Fibroblast of peridontal ligament (primary cell): ENCODE measurements at regions not wholly inside any gene's neighbourhood (a gene's known extent, or its start where the extent isn't known, plus 50 kb on each side); places are given as distances from the start of the nearest gene placed in this dataset.

ENCODE experiments used
- DNase-seq: peaks from one replicate; pipeline ENCODE4 v3.0.0-alpha.2; 2010; ENCODE audit errors: extremely low read depth

DNA sequence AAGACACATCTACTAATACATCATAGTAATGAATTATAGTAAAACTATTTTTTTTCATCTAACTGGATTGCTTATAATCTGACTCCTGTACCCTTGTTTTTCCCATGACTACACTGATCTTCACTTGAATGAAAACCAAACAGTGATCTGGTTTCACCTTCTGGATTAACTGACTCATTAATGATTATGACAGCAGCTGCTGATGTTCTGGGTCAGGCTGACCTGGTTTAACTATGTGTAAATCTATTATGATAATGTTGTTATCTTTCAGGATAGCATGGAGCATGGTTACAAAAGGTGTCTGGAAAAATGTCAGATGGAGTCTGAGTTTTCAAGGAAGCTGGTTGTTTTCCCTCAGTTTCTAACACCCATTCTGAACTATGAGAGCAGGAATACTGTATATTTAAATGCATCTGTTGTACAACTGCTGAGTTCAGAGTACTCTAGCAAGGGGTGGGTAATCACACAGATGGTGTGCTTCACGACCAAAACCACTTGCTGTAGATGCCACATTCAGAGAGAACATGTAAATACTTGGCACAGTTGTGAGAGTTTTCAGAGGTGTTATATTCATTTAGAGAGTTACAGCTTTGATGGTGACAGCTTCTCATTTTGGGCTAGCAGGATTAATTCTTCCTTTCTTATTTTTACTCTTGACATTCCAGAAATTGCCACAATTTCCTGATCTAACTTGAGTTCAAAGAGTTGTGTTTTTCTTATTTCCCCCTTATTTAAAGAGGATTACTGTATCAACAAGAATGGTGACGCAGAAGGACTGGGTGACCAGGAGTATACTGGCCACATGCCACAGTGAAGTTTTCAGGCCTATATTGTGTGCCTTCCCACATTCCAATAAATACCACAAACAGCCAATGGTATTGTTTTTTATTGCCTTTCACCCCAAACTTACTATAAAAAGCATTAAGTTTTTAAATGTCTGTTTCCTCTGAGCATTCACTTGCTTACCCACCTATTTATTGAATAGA lies 249.7 kb upstream of the TET2 start:
- DNase-seq, result no peak

DNA sequence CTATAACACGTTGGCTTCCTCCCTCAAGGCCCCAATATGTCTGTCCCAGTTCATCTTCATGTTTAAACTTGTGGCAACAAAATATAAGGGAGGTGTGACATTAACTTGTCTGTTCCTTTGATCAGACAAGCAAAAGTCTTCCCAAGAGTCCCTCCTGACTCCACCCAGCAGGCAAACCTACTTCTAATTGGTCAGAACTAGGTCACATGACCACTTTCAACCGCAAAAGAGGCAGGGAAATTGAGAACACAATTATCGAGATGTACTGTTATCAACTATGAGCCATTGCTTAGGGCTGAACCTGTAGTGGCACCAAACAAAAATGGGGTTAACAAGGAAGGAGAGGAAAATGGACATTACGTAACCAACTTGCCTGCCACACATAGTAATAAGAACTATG lies 246.8 kb upstream of the TET2 start:
- no peak for DNase-seq

DNA sequence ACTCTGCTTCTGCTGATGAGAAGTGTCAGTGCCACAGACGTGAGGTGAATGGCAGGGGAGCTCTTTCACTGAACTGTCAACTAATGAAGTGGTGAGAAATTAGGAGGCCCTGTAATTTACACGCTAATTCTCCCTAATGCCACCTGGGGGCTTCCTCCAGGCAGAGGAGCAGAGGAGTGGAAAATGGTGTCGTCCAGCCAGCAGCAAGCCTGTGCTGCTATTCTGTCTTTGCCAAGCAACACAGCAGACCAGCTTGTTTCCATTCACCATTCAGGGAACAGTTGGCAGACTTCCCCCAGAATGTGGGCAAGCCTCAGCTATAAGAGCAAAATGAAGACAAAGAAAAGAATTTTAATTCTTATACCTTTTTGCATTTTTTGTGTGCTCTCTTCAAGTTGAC lies 245.2 kb upstream of the TET2 start:
- DNase-seq, result no peak

DNA sequence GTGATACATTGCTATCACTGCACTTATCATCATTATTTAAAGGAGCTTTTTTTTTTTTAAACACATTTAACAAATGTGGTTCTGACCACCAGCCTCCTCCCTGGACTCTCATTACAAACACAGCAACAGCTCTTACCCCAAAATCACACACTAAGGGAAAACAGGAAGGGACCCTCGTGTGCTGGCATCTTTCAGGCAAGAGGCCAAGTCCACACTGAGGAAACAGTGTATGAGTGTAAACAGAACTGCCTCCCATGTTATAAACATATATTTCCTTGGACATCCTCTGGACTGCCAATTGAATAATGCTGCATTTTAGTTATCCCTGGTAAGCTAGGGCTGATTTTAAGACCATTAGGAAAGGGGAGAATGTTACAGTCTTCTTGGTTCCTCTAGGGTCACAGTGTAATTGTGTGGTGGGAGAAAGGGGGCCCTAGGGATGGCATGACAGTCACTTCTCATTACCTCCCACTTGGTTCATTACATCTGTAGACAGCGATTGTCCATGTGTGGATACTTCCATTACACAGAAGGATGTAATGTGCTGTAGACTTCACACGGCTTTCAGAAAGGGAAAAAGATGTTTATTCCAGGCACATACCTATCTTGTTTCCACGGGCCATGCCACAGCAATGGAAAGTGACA lies 244.6 kb upstream of the TET2 start:
- DNase-seq, result no peak

DNA sequence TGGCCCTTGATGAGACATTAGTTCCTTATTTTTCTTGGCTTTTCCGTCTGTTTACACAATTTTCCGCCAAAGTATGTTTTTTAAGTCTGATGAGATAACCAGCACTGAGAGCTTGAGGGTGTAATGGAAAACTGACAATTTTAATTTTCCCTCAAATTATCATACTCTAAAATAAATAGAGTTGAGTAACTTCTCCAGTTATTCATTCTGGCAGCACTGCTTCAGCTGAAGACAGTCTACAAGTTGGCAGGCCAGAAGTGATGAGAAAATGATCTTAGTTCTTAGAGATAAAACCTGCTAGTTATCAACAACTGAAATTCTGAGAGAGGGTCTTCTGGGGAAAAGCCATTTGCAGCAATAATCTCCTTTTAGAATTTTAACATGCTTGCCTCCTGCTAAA lies 241.6 kb upstream of the TET2 start:
- DNase-seq, result no peak

DNA sequence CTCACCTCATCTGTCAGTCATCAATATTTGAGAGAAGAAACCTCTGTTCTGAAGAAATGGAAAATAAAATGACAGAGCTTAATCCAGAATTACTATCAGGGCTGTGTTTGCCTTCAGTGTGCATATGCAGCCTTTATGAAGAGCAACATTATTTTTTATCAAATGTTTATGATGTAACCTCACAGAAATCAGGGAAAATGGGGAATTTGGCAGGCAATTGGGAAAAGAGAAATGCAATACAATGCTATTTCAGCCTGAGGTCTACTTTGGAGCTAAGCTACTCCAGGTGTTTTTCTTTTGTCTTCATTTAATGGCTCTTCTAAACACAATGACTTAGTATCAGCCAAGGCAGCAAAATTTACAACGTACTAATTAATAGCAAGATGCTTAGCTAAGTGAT lies 241.1 kb upstream of the TET2 start:
- DNase-seq, result no peak

DNA sequence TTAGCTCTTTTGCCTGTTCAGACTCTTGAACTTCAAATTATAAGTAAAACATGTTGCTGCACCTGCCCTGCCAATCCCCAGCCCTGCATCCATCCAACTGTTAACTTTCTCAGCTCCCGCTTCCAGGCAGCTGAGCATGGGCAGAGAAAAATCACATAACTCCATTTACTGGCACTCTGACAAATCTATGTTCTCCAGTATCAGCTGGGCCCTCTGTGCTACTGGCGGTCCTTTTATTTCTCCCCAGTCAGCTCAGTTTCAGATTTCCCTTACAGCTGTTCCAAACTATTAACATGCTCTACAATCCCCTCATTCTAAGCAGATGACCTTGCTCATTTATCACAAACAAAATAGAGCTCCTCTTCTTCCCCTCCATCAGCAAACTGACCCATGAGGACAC lies 240.4 kb upstream of the TET2 start:
- DNase-seq, result no peak

DNA sequence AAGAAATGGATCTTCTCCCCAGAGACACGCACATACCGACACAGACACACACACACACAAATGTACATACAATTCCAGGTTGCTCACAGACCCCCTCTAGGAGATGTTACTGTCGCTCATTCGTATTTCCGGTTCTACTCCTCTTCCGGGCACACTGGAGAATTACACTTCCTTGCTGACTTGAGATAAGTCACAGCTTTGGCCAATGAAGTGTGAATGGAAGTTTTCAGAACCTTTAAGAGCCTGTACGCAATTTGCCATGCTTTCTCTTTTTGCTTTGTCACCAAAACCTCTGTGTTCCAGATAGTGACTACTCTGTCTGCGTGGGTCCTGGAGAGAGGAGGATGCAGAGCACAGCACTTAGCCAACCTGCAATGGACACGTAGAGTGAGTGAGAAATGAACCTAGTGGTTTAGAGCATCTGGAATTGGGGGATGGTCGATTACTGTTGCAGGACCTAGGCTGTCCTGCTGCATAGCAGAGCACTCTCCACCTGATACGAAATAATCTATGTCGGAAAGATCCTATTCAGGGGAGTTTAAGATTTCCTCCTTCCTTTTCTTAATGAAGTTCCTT lies 239.5 kb upstream of the TET2 start:
- DNase-seq, result no peak

DNA sequence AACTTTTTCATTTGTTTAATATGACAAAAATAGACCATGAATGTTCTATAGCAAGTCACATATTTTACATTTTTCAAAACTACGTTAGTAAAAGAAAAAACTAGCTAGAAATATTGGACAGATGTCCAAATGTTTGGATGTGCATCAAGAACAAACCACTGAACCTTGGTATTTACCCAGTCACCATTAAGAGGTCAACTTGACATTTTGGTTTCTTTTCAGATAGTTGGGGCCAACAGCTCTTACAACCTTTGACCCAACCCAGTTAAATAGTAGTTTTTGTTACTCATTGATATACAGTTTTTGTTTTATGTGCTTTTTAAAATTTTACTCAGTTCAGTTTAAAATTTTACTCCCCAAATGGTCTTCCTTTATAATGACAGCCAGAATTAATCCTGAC lies 238.7 kb upstream of the TET2 start:
- DNase-seq, result no peak

DNA sequence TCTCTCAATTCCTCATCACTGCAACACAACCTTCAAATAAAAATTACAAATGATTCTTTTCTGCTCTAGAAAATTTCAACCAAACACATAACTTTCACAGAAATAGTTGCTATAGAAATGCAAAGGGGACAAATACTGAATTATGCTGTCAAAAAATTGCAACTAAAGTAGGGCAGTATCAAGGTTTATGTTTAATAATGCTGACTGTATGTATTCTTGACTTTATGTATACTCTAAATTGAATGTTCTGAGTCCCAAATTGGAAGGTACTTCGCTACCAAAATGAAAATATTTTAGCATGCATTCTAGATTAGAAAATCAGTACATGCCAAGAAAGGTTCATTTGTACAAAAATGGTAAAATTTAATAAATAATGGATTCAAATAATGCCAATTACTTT lies 237.3 kb upstream of the TET2 start:
- DNase-seq, result no peak

DNA sequence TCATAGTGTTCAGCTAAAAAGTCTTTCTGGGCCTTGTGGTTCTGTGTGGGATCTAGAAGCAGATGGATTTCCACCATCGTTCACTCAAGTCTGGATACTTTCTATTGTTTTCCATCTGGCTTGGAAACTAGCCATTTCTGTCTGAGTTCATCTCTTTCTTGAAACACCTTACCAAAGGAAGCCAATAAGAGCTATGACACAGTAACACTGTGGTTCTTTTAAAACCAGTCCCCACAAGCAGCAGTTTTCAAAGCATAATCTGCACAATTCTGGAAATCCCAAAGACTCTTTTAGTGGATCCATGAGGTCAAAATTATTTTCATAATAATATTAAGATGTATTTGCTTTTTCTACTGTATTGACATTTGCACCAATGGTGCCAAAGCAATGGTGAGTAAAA lies 234.2 kb upstream of the TET2 start:
- DNase-seq, result no peak

DNA sequence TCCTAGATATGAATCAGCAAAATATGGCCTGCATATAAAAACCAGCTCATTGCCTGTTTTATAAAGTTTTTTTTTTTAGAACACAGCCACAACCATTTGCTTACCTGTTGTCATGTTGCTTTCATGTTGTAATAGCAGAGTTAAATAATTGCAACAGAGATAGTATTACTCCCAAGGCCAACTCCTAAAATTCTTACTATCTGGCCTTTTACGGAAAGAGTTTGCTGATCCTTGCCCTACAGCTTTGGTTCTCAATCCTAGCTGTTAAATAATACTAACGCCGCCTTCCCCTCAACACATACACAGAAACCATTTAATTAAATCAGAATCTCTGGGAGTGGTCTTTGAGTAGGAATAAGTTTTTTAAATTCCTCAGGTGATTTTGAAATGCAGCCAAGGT lies 231.3 kb upstream of the TET2 start:
- no peak for DNase-seq

DNA sequence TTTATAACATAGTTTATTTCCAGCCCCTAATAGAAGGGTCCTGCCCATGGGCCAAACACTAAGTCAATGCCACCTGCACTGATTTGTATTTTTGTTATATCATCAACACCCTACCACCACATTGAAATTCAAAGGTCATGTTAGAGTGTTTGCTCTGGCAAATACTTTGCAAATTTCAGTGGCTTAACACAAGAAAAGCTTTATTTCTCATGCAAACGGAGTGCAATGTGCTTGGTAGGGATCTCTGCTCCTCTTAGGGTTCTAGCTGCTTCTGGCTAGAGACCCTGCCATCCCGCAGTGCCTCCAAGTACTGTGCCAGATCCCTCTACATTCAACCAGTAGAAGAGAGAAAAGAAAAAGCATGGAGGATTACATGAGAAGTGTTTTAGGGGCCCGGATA lies 230.8 kb upstream of the TET2 start:
- no peak for DNase-seq

DNA sequence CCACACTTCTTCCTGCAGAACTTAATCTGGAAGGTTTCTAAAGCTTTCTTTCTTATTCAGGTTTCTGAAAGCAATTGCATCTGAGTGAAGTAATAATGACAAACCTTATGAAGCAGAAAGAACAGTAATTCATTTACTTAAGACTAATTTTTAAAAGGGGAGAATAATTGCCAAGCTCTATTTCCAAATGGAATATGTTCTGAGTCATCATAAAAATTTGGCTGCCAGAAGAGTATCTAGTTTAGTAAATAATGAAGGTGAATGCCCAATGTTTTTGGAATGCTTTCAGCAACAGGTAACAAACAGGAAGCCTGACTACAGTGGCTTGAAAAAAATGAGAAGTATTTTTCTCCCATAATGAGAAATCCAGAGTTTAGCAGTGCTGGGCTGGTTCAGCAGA lies 227.3 kb upstream of the TET2 start:
- DNase-seq, result no peak

DNA sequence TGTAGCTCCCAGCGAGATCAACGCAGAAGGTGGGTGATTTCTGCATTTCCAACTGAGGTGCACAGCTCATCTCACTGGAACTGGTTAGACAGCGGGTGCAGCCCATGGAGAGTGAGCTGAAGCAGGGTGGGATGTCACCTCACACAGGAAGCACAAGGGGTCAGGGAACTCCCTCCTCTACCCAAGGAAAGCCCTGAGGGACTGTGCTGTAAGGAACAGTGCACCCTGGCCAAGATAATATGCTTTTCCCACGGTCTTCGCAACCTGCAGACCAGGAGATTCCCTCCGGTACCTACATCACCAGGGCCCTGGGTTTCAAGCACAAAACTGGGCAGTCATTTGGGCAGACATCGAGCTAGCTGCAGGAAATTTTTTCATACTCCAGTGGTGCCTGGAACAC lies 216.4 kb upstream of the TET2 start:
- no peak for DNase-seq

DNA sequence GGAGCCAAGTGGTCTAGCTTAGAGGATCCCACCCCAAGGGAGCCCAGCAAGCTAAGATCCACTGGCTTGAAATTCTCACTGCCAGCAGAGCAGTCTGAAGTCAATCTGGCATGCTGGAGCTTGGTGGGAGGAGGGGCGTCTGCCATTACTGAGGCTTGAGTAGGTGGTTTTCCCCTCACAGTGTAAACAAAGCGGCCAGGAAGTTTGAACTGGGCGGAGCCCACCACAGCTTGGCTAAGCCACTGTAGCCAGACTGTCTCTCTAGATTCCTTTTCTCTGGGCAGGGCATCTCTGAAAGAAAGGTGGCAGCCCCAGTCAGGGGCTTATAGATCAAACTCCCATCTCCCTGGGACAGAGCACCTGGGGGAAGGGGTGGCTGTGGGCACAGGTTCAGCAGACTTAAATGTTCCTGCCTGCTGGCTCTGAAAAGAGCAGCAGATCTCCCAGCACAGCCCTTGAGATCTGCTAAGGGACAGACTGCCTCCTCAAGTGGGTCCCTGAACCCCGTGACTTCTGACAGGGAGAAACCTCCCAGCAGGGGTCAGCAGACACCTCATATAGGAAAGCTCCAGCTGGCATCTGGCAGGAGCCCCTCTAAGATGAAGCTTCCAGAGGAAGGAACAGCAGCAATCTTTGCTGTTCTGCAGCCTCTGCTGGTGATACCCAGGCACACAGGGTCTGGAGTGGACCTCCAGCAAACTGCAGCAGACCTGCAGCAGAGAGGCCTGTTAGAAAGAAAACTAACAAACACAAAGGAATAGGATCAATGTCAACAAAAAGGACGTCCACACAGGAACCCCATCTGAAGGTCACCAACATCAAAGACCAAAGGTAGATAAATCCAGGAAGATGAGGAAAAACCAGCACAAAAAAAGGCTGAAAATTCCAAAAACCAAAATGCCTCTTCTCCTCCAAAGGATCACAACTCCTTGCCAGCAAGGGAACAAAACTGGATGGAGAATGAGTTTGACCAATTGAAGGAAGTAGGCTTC lies 215.6 kb upstream of the TET2 start:
- DNase-seq, result peak; percentile 19

DNA sequence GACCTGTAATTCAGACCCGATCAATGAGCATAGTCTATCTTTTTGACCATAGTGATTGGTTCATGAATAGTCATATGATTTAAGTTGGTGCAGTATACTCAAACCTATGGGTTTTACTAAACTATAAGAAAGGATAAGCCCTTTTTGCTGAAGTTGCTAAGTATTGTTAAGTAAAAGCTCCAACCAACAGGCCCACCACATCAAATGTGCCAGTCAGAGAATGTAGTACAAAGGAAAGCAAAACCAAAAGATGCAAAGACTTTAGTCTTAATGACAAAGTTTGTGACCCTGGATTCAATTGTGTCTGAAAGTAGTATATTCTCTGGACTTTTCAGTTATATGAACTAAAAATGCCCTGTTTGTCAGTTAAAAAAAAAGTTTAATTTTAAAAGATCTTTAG lies 208.1 kb upstream of the TET2 start:
- no peak for DNase-seq

DNA sequence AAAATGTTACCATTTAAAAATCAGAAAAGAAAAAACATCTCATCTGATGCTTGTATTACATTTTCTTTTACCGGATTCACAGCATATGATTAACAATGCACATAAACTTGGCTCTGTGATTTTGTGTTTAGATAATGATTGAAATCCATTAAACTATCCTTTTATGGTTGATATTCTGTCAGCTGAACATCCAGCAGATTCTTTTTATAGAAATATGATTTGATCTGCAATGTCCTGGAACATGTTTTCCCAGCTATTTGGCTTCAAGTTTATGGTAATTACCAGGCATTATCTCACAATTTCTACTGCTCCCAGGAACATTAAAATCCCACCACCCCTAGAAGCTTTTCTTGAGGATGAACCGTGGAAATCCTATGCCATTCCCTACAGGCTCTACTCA lies 205.7 kb upstream of the TET2 start:
- no peak for DNase-seq

DNA sequence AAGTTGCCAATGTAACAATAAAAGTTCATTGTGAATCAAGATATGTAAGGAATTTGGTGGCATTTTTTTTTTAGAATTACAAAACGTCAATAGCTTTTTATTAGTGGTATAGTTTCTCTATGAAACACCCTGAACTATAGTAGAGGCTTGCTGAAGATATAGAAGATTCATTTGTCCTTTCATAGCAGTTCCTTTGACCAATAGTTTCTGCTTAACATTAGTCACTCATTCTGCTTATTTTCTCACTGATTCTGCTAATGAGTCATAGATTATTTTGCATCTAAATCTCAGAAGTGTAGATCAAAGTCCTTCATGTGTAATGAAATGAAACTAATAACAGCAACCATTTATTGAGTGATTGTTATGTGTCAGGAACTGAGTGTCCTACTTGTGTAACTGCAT lies 205.0 kb upstream of the TET2 start:
- DNase-seq, result no peak

DNA sequence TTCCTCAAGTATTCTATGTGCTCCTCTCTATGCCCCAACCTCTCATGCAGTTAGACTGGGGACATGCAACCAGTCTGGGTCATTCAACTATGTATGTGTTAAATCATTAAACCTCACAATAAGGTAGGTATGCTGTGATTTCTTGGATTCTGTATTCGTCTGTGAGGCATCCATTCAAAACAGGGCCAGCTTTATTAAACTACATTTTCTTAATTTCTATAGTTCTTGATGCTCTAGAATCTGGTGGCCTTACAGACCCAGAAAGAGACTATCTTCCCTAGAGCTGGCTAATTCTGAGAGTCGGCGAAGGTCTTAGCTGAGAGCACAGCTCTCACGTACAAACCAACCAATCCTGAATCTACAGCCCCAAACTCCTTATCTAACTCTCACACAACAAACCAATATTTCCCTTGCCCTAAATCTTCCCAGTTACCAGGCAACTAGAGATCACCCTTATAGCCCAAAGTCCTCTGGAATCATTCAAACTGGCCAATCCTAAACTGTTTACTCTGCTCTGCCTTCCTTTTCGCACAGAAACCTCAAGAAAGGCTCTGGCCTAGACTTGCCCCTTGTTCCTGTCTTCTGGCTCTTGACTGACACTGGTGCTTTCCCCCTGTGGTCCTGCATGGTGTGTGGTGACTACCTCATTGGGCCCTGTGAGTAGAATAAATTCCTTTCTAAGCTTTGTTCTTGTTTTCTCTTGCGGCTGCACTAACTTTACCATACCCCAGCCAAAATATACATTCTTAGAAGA lies 203.5 kb upstream of the TET2 start:
- DNase-seq, result no peak

DNA sequence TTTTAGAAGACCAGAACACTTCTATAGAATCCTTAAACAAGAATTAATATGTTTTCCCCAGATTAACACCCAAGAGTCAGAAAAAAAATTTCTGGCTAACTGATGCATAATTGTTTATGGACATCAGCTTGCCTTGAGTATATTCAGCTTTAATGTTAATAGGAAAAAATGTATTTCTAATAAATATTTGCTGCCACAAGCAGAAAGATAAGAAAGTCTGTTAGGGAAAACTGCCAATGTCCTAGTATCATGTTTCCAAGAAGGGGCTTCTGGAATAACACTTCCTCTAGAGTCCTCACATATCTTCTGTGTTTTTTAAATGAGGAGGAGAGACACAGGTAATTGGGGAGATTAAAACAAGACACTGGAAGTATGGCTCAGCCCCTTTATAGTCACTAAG lies 202.1 kb upstream of the TET2 start:
- no peak for DNase-seq
